ENCODE measurements at regions not wholly inside any gene's neighbourhood (a gene's known extent, or its start where the extent isn't known, plus 50 kb on each side); places are given as distances from the start of the nearest gene placed in this dataset.

GRCh38 chr18:61957801-61958516, 65.2 kb upstream of the RNF152 start:
- CTCF ChIA-PET: interaction anchor here (0.5 to 0.6 kb wide), 3 partner anchors 8 to 161 kb away, joined by 3 to 8 read pairs (median 3); no protein-coding TSS in a partner anchor
- POLR2A ChIA-PET: no interaction called here

GRCh38 chr18:61955644-61956043, 62.8 kb upstream of the RNF152 start:
- ChIA-PET POLR2A (no interaction called here), CTCF (interaction anchor here (1.0 to 1.8 kb wide), 2 partner anchors 25 to 374 kb away, joined by 3 to 4 read pairs; no protein-coding TSS in a partner anchor)
- no peak overlapping the region for H3K27ac ChIP-seq (ENCODE audit: extremely low read depth, low read depth, low read length)
- H3K36me3 ChIP-seq (ENCODE audit: control insufficient read depth in 2 of 2, insufficient read depth in 1 of 2, low read length in 2 of 2): no peaks in the 10 kb centered on the region
- no peak overlapping the region for H3K4me3 ChIP-seq (ENCODE audit: low read depth, low read length)
- peaks cover 2% of the 10 kb centered on the region; the same call in 1 of the 2 replicates for H3K4me1 ChIP-seq (ENCODE audit: control insufficient read depth, insufficient read depth, low read length)
- no peaks in the 10 kb centered on the region for H3K9me3 ChIP-seq (ENCODE audit: control insufficient read depth, insufficient read depth, low read depth, low read length)
- TF ChIP-seq TSHZ1 (tag by site-specific recombination; IDR thresholded peaks at IDR 0.05; ENCODE audit: borderline replicate concordance) (no peak), GLI4 (tag by site-specific recombination; IDR thresholded peaks at IDR 0.05) (no peak), PRDM2 (tag by site-specific recombination; IDR thresholded peaks at IDR 0.05; ENCODE audit: borderline replicate concordance) (no peak), ZNF521 (tag by site-specific recombination; IDR thresholded peaks at IDR 0.05) (no peak), PBX3 (CRISPR knock-in tag; IDR thresholded peaks at IDR 0.05) (no peak), GLI2 (tag by site-specific recombination; IDR thresholded peaks at IDR 0.05; ENCODE audit: borderline replicate concordance, low read depth) (no peak), ZNF350 (tag by site-specific recombination; IDR thresholded peaks at IDR 0.05) (no peak), REPIN1 (tag by site-specific recombination; IDR thresholded peaks at IDR 0.05; ENCODE audit: low read depth) (no peak)

More at GRCh38 chr18:61957801-61958516, 65.2 kb upstream of the RNF152 start:
- Histone ChIP-seq H3K27ac (ENCODE audit: extremely low read depth, low read depth, low read length) (no peak overlapping the region), H3K4me1 (ENCODE audit: control insufficient read depth, insufficient read depth, low read length) (no peaks in the 10 kb centered on the region; the same call in 1 of the 2 replicates), H3K4me3 (ENCODE audit: low read depth, low read length) (no peak overlapping the region), H3K36me3 (ENCODE audit: control insufficient read depth in 2 of 2, insufficient read depth in 1 of 2, low read length in 2 of 2) (no peaks in the 10 kb centered on the region), H3K9me3 (ENCODE audit: control insufficient read depth, insufficient read depth, low read depth, low read length) (no peaks in the 10 kb centered on the region)
- TF ChIP-seq IKZF3 (tag by site-specific recombination; IDR thresholded peaks at IDR 0.05) (no peak), MYNN (tag by site-specific recombination; IDR thresholded peaks at IDR 0.05; ENCODE audit: borderline replicate concordance) (no peak), ZNF202 (tag by site-specific recombination; IDR thresholded peaks at IDR 0.05; ENCODE audit: borderline replicate concordance) (no peak), CTCF (tag by site-specific recombination; IDR thresholded peaks at IDR 0.05) (no peak), ZNF138 (tag by site-specific recombination; IDR thresholded peaks at IDR 0.05; ENCODE audit: borderline replicate concordance) (no peak), ZNF629 (tag by site-specific recombination; IDR thresholded peaks at IDR 0.05) (no peak), ZNF239 (tag by site-specific recombination; IDR thresholded peaks at IDR 0.05) (no peak), ZNF23 (tag by site-specific recombination; IDR thresholded peaks at IDR 0.05; ENCODE audit: borderline replicate concordance) (no peak), ZNF692 (tag by site-specific recombination; IDR thresholded peaks at IDR 0.05) (no peak), YY2 (tag by site-specific recombination; IDR thresholded peaks at IDR 0.05) (no peak), ZNF274 (IDR thresholded peaks at IDR 0.05; ENCODE audit: low read length) (no peak), ZNF274 (tag by site-specific recombination; IDR thresholded peaks at IDR 0.05; ENCODE audit: borderline replicate concordance) (no peak), RBAK (tag by site-specific recombination; IDR thresholded peaks at IDR 0.05) (no peak)
